ENCODE measurements at regions not wholly inside any gene's neighbourhood (a gene's known extent, or its start where the extent isn't known, plus 50 kb on each side); places are given as distances from the start of the nearest gene placed in this dataset.

GRCh38 chr22:34971456-34971855 is 94.5 kb upstream of the ISX start:
- Histone ChIP-seq H3K36me3 (ENCODE audit: insufficient read depth, low read length, poor library complexity, severe bottlenecking) (no peaks in the 10 kb centered on the region), H3K4me1 (ENCODE audit: insufficient read depth, low read length, poor library complexity, severe bottlenecking) (no peaks in the 10 kb centered on the region), H3K27ac (ENCODE audit: low read depth, low read length, poor library complexity, severe bottlenecking) (no peak overlapping the region), H3K9me3 (ENCODE audit: low read depth, low read length, poor library complexity, severe bottlenecking) (no peaks in the 10 kb centered on the region), H3K4me3 (ENCODE audit: low read depth, low read length, poor library complexity, severe bottlenecking) (no peak overlapping the region), H3K27me3 (replicated peaks; ENCODE audit: insufficient read depth, low read depth, low read length, poor library complexity) (no peaks in the 10 kb centered on the region)
- intact Hi-C loops (cut with micrococcal nuclease; ENCODE audit: unreplicated experiment) = no loop called here
- ChIA-PET CTCF (no interaction called here), POLR2A (ENCODE audit: low non-redundant PET) (no interaction called here)
- no peak for DNase-seq (ENCODE audit: low spot score)
- no TSS peak for BruUV-seq (replicated peaks)
- no peak for TF ChIP-seq CTCF (conservative IDR thresholded peaks at IDR 0.05; ENCODE audit: low read depth, low read length)
- no peak for TF ChIP-seq EZH2 (IDR thresholded peaks at IDR 0.05; ENCODE audit: borderline replicate concordance, low read depth, low read length, poor library complexity, severe bottlenecking)

- no peak for DNase-seq (ENCODE audit: low spot score)
- TF ChIP-seq EZH2 (IDR thresholded peaks at IDR 0.05; ENCODE audit: borderline replicate concordance, low read depth, low read length, poor library complexity, severe bottlenecking) (no peak), CTCF (conservative IDR thresholded peaks at IDR 0.05; ENCODE audit: low read depth, low read length) (no peak)
- CTCF ChIA-PET = no interaction called here
- intact Hi-C loops (cut with micrococcal nuclease; ENCODE audit: unreplicated experiment) = no loop called here
- H3K27me3 ChIP-seq (replicated peaks; ENCODE audit: insufficient read depth, low read depth, low read length, poor library complexity) = no peaks in the 10 kb centered on the region
- no peak overlapping the region for H3K27ac ChIP-seq (ENCODE audit: low read depth, low read length, poor library complexity, severe bottlenecking)
- H3K9me3 ChIP-seq (ENCODE audit: low read depth, low read length, poor library complexity, severe bottlenecking) = no peaks in the 10 kb centered on the region
- POLR2A ChIA-PET (ENCODE audit: low non-redundant PET) = no interaction called here
- H3K4me1 ChIP-seq (ENCODE audit: insufficient read depth, low read length, poor library complexity, severe bottlenecking) = no peaks in the 10 kb centered on the region
- no peaks in the 10 kb centered on the region for H3K36me3 ChIP-seq (ENCODE audit: insufficient read depth, low read length, poor library complexity, severe bottlenecking)
- no peak overlapping the region for H3K4me3 ChIP-seq (ENCODE audit: low read depth, low read length, poor library complexity, severe bottlenecking)
- BruUV-seq (replicated peaks) = no TSS peak
These were observed 93.6 kb upstream of the ISX start for GRCh38 chr22:34972191-34972897.

- ChIA-PET CTCF (no interaction called here), POLR2A (ENCODE audit: low non-redundant PET) (no interaction called here)
- Histone ChIP-seq H3K27me3 (replicated peaks; ENCODE audit: insufficient read depth, low read depth, low read length, poor library complexity) (no peaks in the 10 kb centered on the region), H3K4me3 (ENCODE audit: low read depth, low read length, poor library complexity, severe bottlenecking) (no peak overlapping the region), H3K27ac (ENCODE audit: low read depth, low read length, poor library complexity, severe bottlenecking) (no peak overlapping the region), H3K9me3 (ENCODE audit: low read depth, low read length, poor library complexity, severe bottlenecking) (no peaks in the 10 kb centered on the region), H3K36me3 (ENCODE audit: insufficient read depth, low read length, poor library complexity, severe bottlenecking) (no peaks in the 10 kb centered on the region), H3K4me1 (ENCODE audit: insufficient read depth, low read length, poor library complexity, severe bottlenecking) (no peaks in the 10 kb centered on the region)
- TF ChIP-seq CTCF (conservative IDR thresholded peaks at IDR 0.05; ENCODE audit: low read depth, low read length) = no peak
- TF ChIP-seq EZH2 (IDR thresholded peaks at IDR 0.05; ENCODE audit: borderline replicate concordance, low read depth, low read length, poor library complexity, severe bottlenecking) = no peak
- intact Hi-C loops (cut with micrococcal nuclease; ENCODE audit: unreplicated experiment) = no loop called here
- DNase-seq (ENCODE audit: low spot score) = no peak
- BruUV-seq (replicated peaks) = no TSS peak
These were observed 92.9 kb upstream of the ISX start for GRCh38 chr22:34973016-34973415.

Data from A673 (cell line).